A549 (cell line): ENCODE measurements at regions not wholly inside any gene's neighbourhood (a gene's known extent, or its start where the extent isn't known, plus 50 kb on each side); places are given as distances from the start of the nearest gene placed in this dataset.

Source experiments
- ATAC-seq, 2 experiments: fragments of 200-7000 bp in 1 of 2; fragments of >200 bp in 1 of 2; cut with Nextera tagmentation in 1 of 2; cut with Tn5 transposase in 1 of 2; 3 replicates each; pipeline versions ENCODE4 v1.8.0 to v1.9.1; 2018 to 2020; ENCODE audit warnings: mild to moderate bottlenecking in 1 of 2, moderate library complexity in 1 of 2
- CTCF ChIA-PET: fragments of 300-600 bp; sonication (Branson Sonifier 250); formaldehyde crosslinking; extraction: SDS; loops from one replicate; lab custom pipeline; 2021; ENCODE audit warnings: antibody characterized with exemption, inconsistent platforms; lab: Yijun Ruan, JAX
- POLR2A ChIA-PET: fragments of 350-600 bp; formaldehyde crosslinking; extraction: SDS; loops from one replicate; lab custom pipeline; 2021; ENCODE audit warnings: antibody characterized with exemption, inconsistent platforms; lab: Yijun Ruan, JAX
- DNase-seq, 2 experiments: peaks; one replicate each; pipeline versions ENCODE4 v3.0.0 to v3.0.0-alpha.2; 2011 to 2016; ENCODE audit warnings: low read depth in 1 of 2, low spot score in 1 of 2
- FAIRE-seq: peaks from 2 replicates; lab custom pipeline; 2011; peaks lifted over from hg19 to GRCh38; lab: Jason Lieb, UNC
- H3K27ac ChIP-seq, 2 experiments: fragments of >200 bp; sonication (Bioruptor Twin); formaldehyde crosslinking; 3 replicates each; pipeline ENCODE4 v1.5.1; 2016 to 2017
- H3K4me1 ChIP-seq: fragments of >200 bp; sonication (Bioruptor Twin); formaldehyde crosslinking; 3 replicates; pipeline ENCODE4 v1.6.1; 2016
- H3K4me2 ChIP-seq: fragments of >200 bp; sonication (Bioruptor Twin); formaldehyde crosslinking; 3 replicates; pipeline ENCODE4 v1.6.1; 2016
- H3K4me3 ChIP-seq: fragments of >200 bp; sonication (Bioruptor Twin); formaldehyde crosslinking; 3 replicates; pipeline ENCODE4 v1.5.1; 2016
- H3K9me3 ChIP-seq: fragments of >200 bp; sonication (Bioruptor Twin); formaldehyde crosslinking; 3 replicates; pipeline ENCODE4 v1.6.1; 2016
- CHD2 ChIP-seq: fragments of 150-350 bp; IDR thresholded peaks from 2 replicates; pipeline ENCODE4 v1.6.1; 2014; ENCODE audit warnings: low read length; ENCODE audit not compliant: partially characterized antibody
- ESRRA ChIP-seq: fragments of 150-350 bp; IDR thresholded peaks from 2 replicates; pipeline ENCODE4 v1.6.1; 2014; ENCODE audit warnings: mild to moderate bottlenecking, low read length, borderline replicate concordance
- FOXS1 ChIP-seq: fragments of 250-450 bp; sonication (Bioruptor Pico); IDR thresholded peaks from 2 replicates; pipeline ENCODE4 v1.5.0; 2020; ENCODE audit warnings: mild to moderate bottlenecking, moderate library complexity
- HOXB13 ChIP-seq: fragments of 250-450 bp; sonication (Bioruptor Pico); IDR thresholded peaks from 2 replicates; pipeline ENCODE4 v1.5.0; 2020; ENCODE audit warnings: low read depth, mild to moderate bottlenecking, moderate library complexity
- HOXB5 ChIP-seq: fragments of 250-450 bp; sonication (Bioruptor Pico); IDR thresholded peaks from 2 replicates; pipeline ENCODE4 v1.5.0; 2020; ENCODE audit warnings: mild to moderate bottlenecking, moderate library complexity
- MYC ChIP-seq: IDR thresholded peaks from 2 replicates; pipeline ENCODE4 v1.6.1; 2012; ENCODE audit warnings: mild to moderate bottlenecking, inconsistent platforms, low read length, improper control_type of control experiment, borderline replicate concordance
- PHF8 ChIP-seq: fragments of 200-600 bp; sonication (generic); IDR thresholded peaks from 2 replicates; pipeline ENCODE4 v1.6.1; 2016; ENCODE audit warnings: low read depth, mild to moderate bottlenecking, antibody characterized with exemption, moderate library complexity, borderline replicate concordance
- SREBF2 ChIP-seq: fragments of 450-650 bp; IDR thresholded peaks from 2 replicates; pipeline ENCODE4 v1.6.1; 2014; ENCODE audit warnings: mild to moderate bottlenecking, moderate library complexity
- TFCP2L1 ChIP-seq: fragments of 250-450 bp; sonication (Bioruptor Pico); IDR thresholded peaks from 2 replicates; pipeline ENCODE4 v1.5.0; 2021; ENCODE audit warnings: mild to moderate bottlenecking
- TP53 ChIP-seq: fragments of 250-450 bp; sonication (Bioruptor Pico); IDR thresholded peaks from 2 replicates; pipeline ENCODE4 v1.5.0; 2021; ENCODE audit warnings: mild to moderate bottlenecking, moderate library complexity
- WGBS: methylation state at CpG from one replicate; pipeline ENCODE4 v1.1.6; 2017; ENCODE audit errors: missing lambda C conversion rate; 5-methylcytosine and 5-hydroxymethylcytosine counted together
- TF ChIP-seq, protein P1 (sequence below): fragments of >200 bp; sonication (Bioruptor Twin); formaldehyde crosslinking; IDR thresholded peaks from 2 replicates; pipeline ENCODE4 v1.6.1; 2016
- TF ChIP-seq, protein P2 (sequence below): IDR thresholded peaks from 2 replicates; pipeline ENCODE4 v1.6.1; 2012
- TF ChIP-seq, protein P3 (sequence below): fragments of 450-650 bp; IDR thresholded peaks from 2 replicates; pipeline ENCODE4 v1.6.1; 2014; ENCODE audit warnings: antibody characterized with exemption
- TF ChIP-seq, protein P4 (sequence below): fragments of 150-350 bp; IDR thresholded peaks from 2 replicates; pipeline ENCODE4 v1.6.1; 2014; ENCODE audit warnings: low read depth, mild to moderate bottlenecking, low read length
- TF ChIP-seq, protein P5 (sequence below): fragments of 200-600 bp; sonication (generic); IDR thresholded peaks from 2 replicates; pipeline ENCODE4 v1.6.1; 2016; ENCODE audit warnings: antibody characterized with exemption, mild to moderate bottlenecking, moderate library complexity
- TF ChIP-seq, protein P6 (sequence below): fragments of 250-450 bp; sonication (Bioruptor Pico); IDR thresholded peaks from 2 replicates; pipeline ENCODE4 v1.5.0; 2020; ENCODE audit warnings: low read depth, mild to moderate bottlenecking, moderate library complexity

DNA sequence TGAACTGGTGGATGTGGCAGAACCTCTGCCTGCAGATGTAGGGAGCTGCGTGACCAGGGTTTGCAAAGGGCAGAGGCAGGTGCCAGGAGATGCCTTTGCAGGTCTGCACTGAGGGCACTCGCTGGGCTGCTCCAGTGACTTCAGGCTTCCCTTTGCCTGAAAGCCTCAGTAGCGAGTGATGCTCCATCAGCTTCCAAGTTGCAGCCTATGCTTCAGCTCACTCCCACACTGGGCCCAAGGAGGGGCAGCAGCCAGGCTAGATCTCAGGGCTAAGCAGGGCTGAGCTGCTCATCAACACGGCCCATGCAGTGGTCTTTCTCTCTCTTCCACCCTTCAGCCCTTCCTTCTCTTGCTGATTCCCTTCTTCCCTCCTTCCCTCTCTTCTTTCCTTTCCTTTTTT is 78.3 kb upstream of the RGMA start:
- no peak for DNase-seq
- ATAC-seq, result peak; percentile 67 to 71; a peak in 5 of 6 replicates
- ChIA-PET CTCF (interaction anchor here (1.3 kb wide), 1 partner anchor 79 kb away, joined by 3 read pairs; no protein-coding TSS in a partner anchor), POLR2A (no interaction called here)
- Histone ChIP-seq H3K4me3 (no peak overlapping the region), H3K4me2 (no peak overlapping the region), H3K27ac (no peak overlapping the region), H3K9me3 (peaks cover 2% of the 10 kb centered on the region; the same call in 1 of the 3 replicates), H3K4me1 (no peaks in the 10 kb centered on the region)
- no peak for TF ChIP-seq TFCP2L1 (CRISPR knock-in tag)
- TF ChIP-seq, protein P1, sequence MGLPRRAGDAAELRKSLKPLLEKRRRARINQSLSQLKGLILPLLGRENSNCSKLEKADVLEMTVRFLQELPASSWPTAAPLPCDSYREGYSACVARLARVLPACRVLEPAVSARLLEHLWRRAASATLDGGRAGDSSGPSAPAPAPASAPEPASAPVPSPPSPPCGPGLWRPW, result no peak
- TF ChIP-seq, protein P2, sequence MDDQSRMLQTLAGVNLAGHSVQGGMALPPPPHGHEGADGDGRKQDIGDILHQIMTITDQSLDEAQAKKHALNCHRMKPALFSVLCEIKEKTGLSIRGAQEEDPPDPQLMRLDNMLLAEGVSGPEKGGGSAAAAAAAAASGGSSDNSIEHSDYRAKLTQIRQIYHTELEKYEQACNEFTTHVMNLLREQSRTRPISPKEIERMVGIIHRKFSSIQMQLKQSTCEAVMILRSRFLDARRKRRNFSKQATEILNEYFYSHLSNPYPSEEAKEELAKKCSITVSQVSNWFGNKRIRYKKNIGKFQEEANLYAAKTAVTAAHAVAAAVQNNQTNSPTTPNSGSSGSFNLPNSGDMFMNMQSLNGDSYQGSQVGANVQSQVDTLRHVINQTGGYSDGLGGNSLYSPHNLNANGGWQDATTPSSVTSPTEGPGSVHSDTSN, result no peak
- FAIRE-seq, result no peak
- WGBS, result 10% methylated on average over 3 of the region's 4 CpGs

DNA sequence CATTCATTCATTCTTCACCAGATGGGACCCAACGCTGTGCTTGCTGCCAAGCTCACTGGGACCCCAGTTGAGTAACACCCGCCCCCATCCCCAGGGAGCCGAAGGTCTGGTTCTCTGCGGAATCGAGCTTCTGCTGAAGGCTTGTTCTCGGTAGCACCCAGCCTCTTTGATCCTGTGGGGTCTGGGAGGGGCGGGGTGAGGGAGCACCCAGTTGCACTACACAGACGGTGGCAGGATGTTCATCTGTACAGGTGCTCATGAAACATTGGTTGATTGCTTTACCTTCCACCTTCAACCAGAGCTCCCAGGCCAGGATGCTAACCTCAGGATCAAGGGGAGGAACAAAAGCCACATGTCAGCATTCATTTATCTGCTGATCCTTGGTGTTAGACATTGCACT is 77.7 kb upstream of the RGMA start:
- Histone ChIP-seq H3K4me2 (no peak overlapping the region), H3K4me1 (no peaks in the 10 kb centered on the region), H3K4me3 (no peak overlapping the region), H3K27ac (no peak overlapping the region), H3K9me3 (no peaks in the 10 kb centered on the region)
- CTCF ChIA-PET, result interaction anchor here (1.3 kb wide), 1 partner anchor 79 kb away, joined by 3 read pairs; no protein-coding TSS in a partner anchor
- no peak for FAIRE-seq
- WGBS, result 7% methylated on average over 4 of the region's 8 CpGs
- peak; percentile 21 to 22; a peak in 2 of 6 replicates for ATAC-seq
- TF ChIP-seq TP53 (CRISPR knock-in tag) (no peak), ESRRA (no peak), CHD2 (no peak), SREBF2 (no peak)
- TF ChIP-seq, protein P3, sequence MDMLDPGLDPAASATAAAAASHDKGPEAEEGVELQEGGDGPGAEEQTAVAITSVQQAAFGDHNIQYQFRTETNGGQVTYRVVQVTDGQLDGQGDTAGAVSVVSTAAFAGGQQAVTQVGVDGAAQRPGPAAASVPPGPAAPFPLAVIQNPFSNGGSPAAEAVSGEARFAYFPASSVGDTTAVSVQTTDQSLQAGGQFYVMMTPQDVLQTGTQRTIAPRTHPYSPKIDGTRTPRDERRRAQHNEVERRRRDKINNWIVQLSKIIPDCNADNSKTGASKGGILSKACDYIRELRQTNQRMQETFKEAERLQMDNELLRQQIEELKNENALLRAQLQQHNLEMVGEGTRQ, result no peak
- TF ChIP-seq, protein P4, sequence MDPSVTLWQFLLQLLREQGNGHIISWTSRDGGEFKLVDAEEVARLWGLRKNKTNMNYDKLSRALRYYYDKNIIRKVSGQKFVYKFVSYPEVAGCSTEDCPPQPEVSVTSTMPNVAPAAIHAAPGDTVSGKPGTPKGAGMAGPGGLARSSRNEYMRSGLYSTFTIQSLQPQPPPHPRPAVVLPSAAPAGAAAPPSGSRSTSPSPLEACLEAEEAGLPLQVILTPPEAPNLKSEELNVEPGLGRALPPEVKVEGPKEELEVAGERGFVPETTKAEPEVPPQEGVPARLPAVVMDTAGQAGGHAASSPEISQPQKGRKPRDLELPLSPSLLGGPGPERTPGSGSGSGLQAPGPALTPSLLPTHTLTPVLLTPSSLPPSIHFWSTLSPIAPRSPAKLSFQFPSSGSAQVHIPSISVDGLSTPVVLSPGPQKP, result no peak
- DNase-seq, result no peak
- POLR2A ChIA-PET, result no interaction called here

DNA sequence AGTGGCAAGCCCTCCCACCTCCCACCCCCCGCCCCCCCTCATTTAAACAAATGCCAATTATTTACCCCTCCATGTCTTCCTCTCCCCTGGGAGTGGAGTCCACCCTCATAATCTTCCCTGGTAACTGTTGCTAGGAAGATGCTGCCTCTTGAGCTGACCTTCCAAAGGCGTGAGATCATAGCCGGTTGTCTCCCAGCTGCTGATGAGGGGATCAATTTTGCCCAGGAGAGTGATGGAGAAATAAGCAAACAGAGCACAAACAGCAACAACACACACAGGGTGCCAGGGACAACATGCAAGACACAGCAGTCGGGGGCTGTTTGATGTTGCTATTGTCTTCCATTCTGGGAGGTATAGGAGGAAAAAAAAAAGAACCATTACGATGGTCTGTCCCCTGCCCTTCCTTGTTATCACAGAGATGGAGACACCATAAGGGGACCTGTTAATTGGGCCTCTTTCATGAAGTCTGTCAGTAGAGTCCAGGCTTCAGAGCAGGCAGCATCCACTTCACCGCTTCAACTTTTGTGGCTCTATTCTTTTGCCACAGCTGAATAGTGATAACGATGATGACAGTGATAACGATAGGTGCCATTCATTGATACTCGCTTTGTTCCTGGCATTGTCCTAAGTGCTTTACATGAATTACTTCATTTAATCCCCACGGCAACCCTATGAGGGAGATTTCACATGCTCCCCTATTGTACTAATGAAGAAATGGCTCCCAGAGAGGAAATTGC is 76.9 kb upstream of the RGMA start:
- no peak overlapping the region for H3K4me2 ChIP-seq
- H3K4me1 ChIP-seq, result no peaks in the 10 kb centered on the region
- ATAC-seq (peak in 1 of 2 experiments; percentile 16; a peak in 1 of 6 replicates), FAIRE-seq (no peak)
- H3K9me3 ChIP-seq, result no peaks in the 10 kb centered on the region
- no peak overlapping the region for H3K27ac ChIP-seq
- CTCF ChIA-PET, result no interaction called here
- WGBS, result 33% methylated on average over 10 of the region's 10 CpGs
- TF ChIP-seq, protein P1, result no peak
- TF ChIP-seq, all 56 proteins: peak for 0
- POLR2A ChIA-PET, result no interaction called here
- H3K4me3 ChIP-seq, result no peak overlapping the region
- no peak for DNase-seq

DNA sequence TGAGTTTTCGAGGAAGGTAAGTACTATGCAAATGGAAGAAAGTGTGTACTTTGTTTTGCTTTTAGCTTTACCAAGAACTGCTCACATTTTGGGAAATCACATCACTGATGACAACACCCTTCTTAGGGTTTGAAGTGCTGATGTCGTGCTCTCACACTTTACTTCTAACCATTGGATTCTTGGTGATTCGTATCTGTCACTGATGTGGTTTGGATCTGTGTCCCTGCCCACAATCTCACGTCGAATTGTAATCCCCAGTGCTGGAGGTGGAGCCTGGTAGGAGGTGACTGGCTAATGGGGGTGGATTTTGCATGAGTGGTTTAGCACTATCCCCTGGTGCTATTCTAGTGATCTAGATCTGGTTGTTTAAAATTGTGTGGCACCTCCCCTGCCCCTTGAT is 75.4 kb upstream of the RGMA start:
- ATAC-seq (no peak), DNase-seq (no peak), FAIRE-seq (no peak)
- Histone ChIP-seq H3K27ac (no peak overlapping the region), H3K4me2 (no peak overlapping the region), H3K4me1 (no peaks in the 10 kb centered on the region), H3K4me3 (no peak overlapping the region), H3K9me3 (no peaks in the 10 kb centered on the region)
- WGBS, result 9% methylated on average over 5 of the region's 5 CpGs
- ChIA-PET POLR2A (no interaction called here), CTCF (no interaction called here)
- TF ChIP-seq, protein P5, sequence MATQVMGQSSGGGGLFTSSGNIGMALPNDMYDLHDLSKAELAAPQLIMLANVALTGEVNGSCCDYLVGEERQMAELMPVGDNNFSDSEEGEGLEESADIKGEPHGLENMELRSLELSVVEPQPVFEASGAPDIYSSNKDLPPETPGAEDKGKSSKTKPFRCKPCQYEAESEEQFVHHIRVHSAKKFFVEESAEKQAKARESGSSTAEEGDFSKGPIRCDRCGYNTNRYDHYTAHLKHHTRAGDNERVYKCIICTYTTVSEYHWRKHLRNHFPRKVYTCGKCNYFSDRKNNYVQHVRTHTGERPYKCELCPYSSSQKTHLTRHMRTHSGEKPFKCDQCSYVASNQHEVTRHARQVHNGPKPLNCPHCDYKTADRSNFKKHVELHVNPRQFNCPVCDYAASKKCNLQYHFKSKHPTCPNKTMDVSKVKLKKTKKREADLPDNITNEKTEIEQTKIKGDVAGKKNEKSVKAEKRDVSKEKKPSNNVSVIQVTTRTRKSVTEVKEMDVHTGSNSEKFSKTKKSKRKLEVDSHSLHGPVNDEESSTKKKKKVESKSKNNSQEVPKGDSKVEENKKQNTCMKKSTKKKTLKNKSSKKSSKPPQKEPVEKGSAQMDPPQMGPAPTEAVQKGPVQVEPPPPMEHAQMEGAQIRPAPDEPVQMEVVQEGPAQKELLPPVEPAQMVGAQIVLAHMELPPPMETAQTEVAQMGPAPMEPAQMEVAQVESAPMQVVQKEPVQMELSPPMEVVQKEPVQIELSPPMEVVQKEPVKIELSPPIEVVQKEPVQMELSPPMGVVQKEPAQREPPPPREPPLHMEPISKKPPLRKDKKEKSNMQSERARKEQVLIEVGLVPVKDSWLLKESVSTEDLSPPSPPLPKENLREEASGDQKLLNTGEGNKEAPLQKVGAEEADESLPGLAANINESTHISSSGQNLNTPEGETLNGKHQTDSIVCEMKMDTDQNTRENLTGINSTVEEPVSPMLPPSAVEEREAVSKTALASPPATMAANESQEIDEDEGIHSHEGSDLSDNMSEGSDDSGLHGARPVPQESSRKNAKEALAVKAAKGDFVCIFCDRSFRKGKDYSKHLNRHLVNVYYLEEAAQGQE, result no peak
- TF ChIP-seq, protein P3, result no peak
- no peak for TF ChIP-seq MYC
- TF ChIP-seq HOXB13 (CRISPR knock-in tag), result no peak
- TF ChIP-seq, protein P6, sequence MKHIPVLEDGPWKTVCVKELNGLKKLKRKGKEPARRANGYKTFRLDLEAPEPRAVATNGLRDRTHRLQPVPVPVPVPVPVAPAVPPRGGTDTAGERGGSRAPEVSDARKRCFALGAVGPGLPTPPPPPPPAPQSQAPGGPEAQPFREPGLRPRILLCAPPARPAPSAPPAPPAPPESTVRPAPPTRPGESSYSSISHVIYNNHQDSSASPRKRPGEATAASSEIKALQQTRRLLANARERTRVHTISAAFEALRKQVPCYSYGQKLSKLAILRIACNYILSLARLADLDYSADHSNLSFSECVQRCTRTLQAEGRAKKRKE (CRISPR knock-in tag), result no peak
- TF ChIP-seq HOXB5 (CRISPR knock-in tag), result no peak
- no peak for TF ChIP-seq PHF8
- no peak for TF ChIP-seq CHD2
- TF ChIP-seq, protein P2, result no peak
- TF ChIP-seq FOXS1, result no peak
